ENCODE measurements at regions not wholly inside any gene's neighbourhood (a gene's known extent, or its start where the extent isn't known, plus 50 kb on each side); places are given as distances from the start of the nearest gene placed in this dataset.
"Not testable (repeated sequence)": the region's sequence is repeated elsewhere in the genome, so short reads cannot be mapped to it uniquely, and the experiment has no call there.

DNA sequence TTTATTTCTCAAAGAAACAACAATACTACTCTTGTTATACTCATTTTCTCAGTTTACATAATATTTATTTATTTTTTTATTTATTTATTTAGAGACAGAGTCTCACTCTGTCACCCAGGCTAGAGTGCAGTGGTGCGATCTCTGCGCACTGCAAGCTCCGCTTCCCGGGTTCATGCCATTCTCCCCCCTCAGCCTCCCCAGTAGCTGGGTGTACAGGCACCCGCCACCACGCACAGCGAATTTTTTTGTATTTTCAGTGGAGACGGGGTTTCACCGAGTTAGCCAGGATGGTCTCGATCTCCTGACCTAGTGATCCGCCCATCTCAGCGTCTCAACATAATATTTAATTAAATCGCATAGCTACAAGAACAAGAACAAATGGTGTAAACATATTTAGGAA lies 2932.3 kb upstream of the OR11H1 start:
- TF ChIP-seq POLR2A (IDR thresholded peaks at IDR 0.05; ENCODE audit: low read depth); EP300 (IDR thresholded peaks at IDR 0.05): not testable (repeated sequence)
- TF ChIP-seq, protein P1, sequence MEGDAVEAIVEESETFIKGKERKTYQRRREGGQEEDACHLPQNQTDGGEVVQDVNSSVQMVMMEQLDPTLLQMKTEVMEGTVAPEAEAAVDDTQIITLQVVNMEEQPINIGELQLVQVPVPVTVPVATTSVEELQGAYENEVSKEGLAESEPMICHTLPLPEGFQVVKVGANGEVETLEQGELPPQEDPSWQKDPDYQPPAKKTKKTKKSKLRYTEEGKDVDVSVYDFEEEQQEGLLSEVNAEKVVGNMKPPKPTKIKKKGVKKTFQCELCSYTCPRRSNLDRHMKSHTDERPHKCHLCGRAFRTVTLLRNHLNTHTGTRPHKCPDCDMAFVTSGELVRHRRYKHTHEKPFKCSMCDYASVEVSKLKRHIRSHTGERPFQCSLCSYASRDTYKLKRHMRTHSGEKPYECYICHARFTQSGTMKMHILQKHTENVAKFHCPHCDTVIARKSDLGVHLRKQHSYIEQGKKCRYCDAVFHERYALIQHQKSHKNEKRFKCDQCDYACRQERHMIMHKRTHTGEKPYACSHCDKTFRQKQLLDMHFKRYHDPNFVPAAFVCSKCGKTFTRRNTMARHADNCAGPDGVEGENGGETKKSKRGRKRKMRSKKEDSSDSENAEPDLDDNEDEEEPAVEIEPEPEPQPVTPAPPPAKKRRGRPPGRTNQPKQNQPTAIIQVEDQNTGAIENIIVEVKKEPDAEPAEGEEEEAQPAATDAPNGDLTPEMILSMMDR (IDR thresholded peaks at IDR 0.05) = not testable (repeated sequence)
